ENCODE measurements at regions not wholly inside any gene's neighbourhood (a gene's known extent, or its start where the extent isn't known, plus 50 kb on each side); places are given as distances from the start of the nearest gene placed in this dataset.

GRCh38 chr7:52652621-52653020, 382.8 kb upstream of the POM121L12 start:
- Histone ChIP-seq H3K9me3 (no peaks in the 10 kb centered on the region), H3K4me3 (no peak overlapping the region), H3K4me1 (no peaks in the 10 kb centered on the region), H3K27me3 (no peaks in the 10 kb centered on the region), H3K27ac (no peak overlapping the region), H3K36me3 (no peaks in the 10 kb centered on the region)
- no peak for DNase-seq (ENCODE audit: low spot score in 2 of 2)
- no peak for TF ChIP-seq POLR2A (IDR thresholded peaks at IDR 0.05)
- no peak for TF ChIP-seq POLR2AphosphoS5 (IDR thresholded peaks at IDR 0.05)
- no peak for TF ChIP-seq CTCF (IDR thresholded peaks at IDR 0.05)
- intact Hi-C loops (cut with DNase I; ENCODE audit: low total_unique reads), result loop anchor here (5.0 kb wide), 1 partner anchor 480 kb away; no protein-coding TSS in a partner anchor

GRCh38 chr7:52648872-52649271, 386.6 kb upstream of the POM121L12 start:
- intact Hi-C loops (cut with DNase I; ENCODE audit: low total_unique reads), result no loop called here
- TF ChIP-seq CTCF (IDR thresholded peaks at IDR 0.05), result no peak
- TF ChIP-seq POLR2AphosphoS5 (IDR thresholded peaks at IDR 0.05), result no peak
- no peak for TF ChIP-seq POLR2A (IDR thresholded peaks at IDR 0.05)
- Histone ChIP-seq H3K36me3 (no peaks in the 10 kb centered on the region), H3K27me3 (no peaks in the 10 kb centered on the region), H3K9me3 (no peaks in the 10 kb centered on the region), H3K27ac (no peak overlapping the region), H3K4me1 (no peaks in the 10 kb centered on the region), H3K4me3 (no peak overlapping the region)
- DNase-seq (ENCODE audit: low spot score in 2 of 2), result no peak

GRCh38 chr7:52647046-52647445, 388.4 kb upstream of the POM121L12 start:
- Histone ChIP-seq H3K27ac (no peak overlapping the region), H3K4me3 (no peak overlapping the region), H3K9me3 (no peaks in the 10 kb centered on the region), H3K27me3 (no peaks in the 10 kb centered on the region), H3K4me1 (no peaks in the 10 kb centered on the region), H3K36me3 (no peaks in the 10 kb centered on the region)
- no peak for DNase-seq (ENCODE audit: low spot score in 2 of 2)
- no peak for TF ChIP-seq POLR2AphosphoS5 (IDR thresholded peaks at IDR 0.05)
- TF ChIP-seq CTCF (IDR thresholded peaks at IDR 0.05), result no peak
- TF ChIP-seq POLR2A (IDR thresholded peaks at IDR 0.05), result no peak
- intact Hi-C loops (cut with DNase I; ENCODE audit: low total_unique reads), result no loop called here

- H3K27me3 ChIP-seq, result no peaks in the 10 kb centered on the region
- no peaks in the 10 kb centered on the region for H3K36me3 ChIP-seq
- TF ChIP-seq POLR2A (IDR thresholded peaks at IDR 0.05) (no peak), POLR2AphosphoS5 (IDR thresholded peaks at IDR 0.05) (no peak), CTCF (IDR thresholded peaks at IDR 0.05) (no peak)
- H3K4me1 ChIP-seq, result no peaks in the 10 kb centered on the region
- no peak overlapping the region for H3K27ac ChIP-seq
- no peak for DNase-seq (ENCODE audit: low spot score in 2 of 2)
- H3K4me3 ChIP-seq, result no peak overlapping the region
- intact Hi-C loops (cut with DNase I; ENCODE audit: low total_unique reads), result no loop called here
- no peaks in the 10 kb centered on the region for H3K9me3 ChIP-seq
Observed at GRCh38 chr7:52639981-52640380, 395.5 kb upstream of the POM121L12 start.

- no peaks in the 10 kb centered on the region for H3K36me3 ChIP-seq
- no peaks in the 10 kb centered on the region for H3K4me1 ChIP-seq
- no peaks in the 10 kb centered on the region for H3K27me3 ChIP-seq
- TF ChIP-seq CTCF (IDR thresholded peaks at IDR 0.05) (no peak), POLR2AphosphoS5 (IDR thresholded peaks at IDR 0.05) (no peak), POLR2A (IDR thresholded peaks at IDR 0.05) (no peak)
- no peaks in the 10 kb centered on the region for H3K9me3 ChIP-seq
- intact Hi-C loops (cut with DNase I; ENCODE audit: low total_unique reads), result no loop called here
- no peak overlapping the region for H3K4me3 ChIP-seq
- H3K27ac ChIP-seq, result no peak overlapping the region
- DNase-seq (ENCODE audit: low spot score in 2 of 2), result no peak
Observed at GRCh38 chr7:52639126-52639525, 396.3 kb upstream of the POM121L12 start.

Measured in breast epithelium (tissue), 4 donors.